ENCODE measurements at regions not wholly inside any gene's neighbourhood (a gene's known extent, or its start where the extent isn't known, plus 50 kb on each side); places are given as distances from the start of the nearest gene placed in this dataset.

GRCh38 chr21:19261731-19262376 lies 858.3 kb upstream of the TMPRSS15 start:
- no peak for TF ChIP-seq CTCF (IDR thresholded peaks at IDR 0.05 in 2 of 3, conservative IDR thresholded peaks at IDR 0.05 in 1 of 3; ENCODE audit: insufficient read depth in 2 of 3, low read depth in 1 of 3, low read length in 3 of 3)
- no peak for TF ChIP-seq BACH1 (tag; IDR thresholded peaks at IDR 0.05)
- TF ChIP-seq SP1 (CRISPR knock-in tag; IDR thresholded peaks at IDR 0.05): no peak
- no peak for TF ChIP-seq RNF219 (CRISPR knock-in tag; IDR thresholded peaks at IDR 0.05)

Data from K562 (cell line).